ENCODE measurements at regions not wholly inside any gene's neighbourhood (a gene's known extent, or its start where the extent isn't known, plus 50 kb on each side); places are given as distances from the start of the nearest gene placed in this dataset.

- Histone ChIP-seq H2BK20ac (ENCODE audit: low read length) (no peak overlapping the region), H3K36me3 (ENCODE audit: control insufficient read depth in 2 of 4, insufficient read depth in 4 of 4, low read length in 3 of 4) (no peaks in the 10 kb centered on the region), H3K4me1 (replicated peaks in 1 of 4; ENCODE audit: control insufficient read depth in 3 of 4, insufficient read depth in 4 of 4, low read length in 3 of 4) (no peaks in the 10 kb centered on the region), H2BK12ac (ENCODE audit: low read depth, low read length) (no peak overlapping the region), H3K23ac (ENCODE audit: insufficient read length) (no peak overlapping the region), H3K27me3 (replicated peaks in 1 of 4; ENCODE audit: control insufficient read depth in 3 of 4, extremely low read depth in 1 of 4, insufficient read depth in 3 of 4, low read length in 3 of 4) (no peaks in the 10 kb centered on the region), H2BK15ac (ENCODE audit: low read length) (no peak overlapping the region), H3K27ac (ENCODE audit: low read depth, low read length) (no peak overlapping the region), H3K4me3 (ENCODE audit: extremely low read depth in 1 of 4, insufficient read depth in 2 of 4, low read depth in 3 of 4, low read length in 4 of 4) (no peak overlapping the region), H2AK5ac (ENCODE audit: low read depth, low read length) (no peak overlapping the region), H4K91ac (replicated peaks; ENCODE audit: insufficient read length, low read length) (no peak overlapping the region), H3K56ac (replicated peaks; ENCODE audit: insufficient read length, low read depth, low read length) (no peak overlapping the region), H3K18ac (ENCODE audit: extremely low read depth, low read length) (no peak overlapping the region), H3K9me3 (ENCODE audit: insufficient read depth in 2 of 2, low read depth in 1 of 2, low read length in 1 of 2) (no peaks in the 10 kb centered on the region), H3K23me2 (ENCODE audit: low read depth, low read length) (no peaks in the 10 kb centered on the region), H3K79me2 (ENCODE audit: control insufficient read depth in 1 of 2, insufficient read depth in 2 of 2, low read length in 2 of 2) (no peaks in the 10 kb centered on the region), H2AFZ (ENCODE audit: low read length) (no peak overlapping the region), H3K4ac (replicated peaks; ENCODE audit: insufficient read length, low read depth, low read length) (peak overlapping the region; percentile 62), H4K5ac (ENCODE audit: insufficient read length, low read depth, low read length) (no peak overlapping the region), H2BK120ac (replicated peaks; ENCODE audit: low read depth, low read length) (no peak overlapping the region), H3K14ac (ENCODE audit: insufficient read length) (no peak overlapping the region), H4K20me1 (replicated peaks in 1 of 2; ENCODE audit: control insufficient read depth in 1 of 2, insufficient read depth in 2 of 2, low read length in 2 of 2) (no peaks in the 10 kb centered on the region), H4K8ac (ENCODE audit: extremely low read depth, insufficient read depth, low read length) (no peak overlapping the region), H3K4me2 (ENCODE audit: insufficient read depth in 1 of 2, low read depth in 2 of 2, low read length in 2 of 2) (no peak overlapping the region), H3K79me1 (ENCODE audit: low read depth, low read length) (no peaks in the 10 kb centered on the region), H2BK5ac (ENCODE audit: low read depth, low read length) (no peak overlapping the region), H3K9ac (replicated peaks in 1 of 4; ENCODE audit: extremely low read depth in 1 of 4, low read depth in 3 of 4, low read length in 3 of 4) (no peak overlapping the region)
- 92% methylated on average over 5 of the region's 5 CpGs; no CpG with 5 or more reads in 1 of the 2 experiments for WGBS, 2 experiments (ENCODE audit: extremely low coverage in 1 of 2, insufficient coverage in 1 of 2, insufficient read length in 1 of 2, insufficient replicate concordance in 2 of 2, low coverage in 1 of 2, low lambda C conversion rate in 2 of 2, missing lambda C conversion rate in 1 of 2)
- TF ChIP-seq SRF (IDR thresholded peaks at IDR 0.05; ENCODE audit: low read depth, low read length), result no peak
- TF ChIP-seq BACH1 (IDR thresholded peaks at IDR 0.05; ENCODE audit: low read length), result no peak
- no peak for TF ChIP-seq EGR1 (IDR thresholded peaks at IDR 0.05; ENCODE audit: borderline replicate concordance, low read depth, low read length)
- DNase-seq (ENCODE audit: low read depth in 1 of 2, low spot score in 2 of 2), result no peak
- POLR2A ChIA-PET (ENCODE audit: partially characterized antibody), result no interaction called here
- CTCF ChIA-PET (ENCODE audit: partially characterized antibody), result interaction anchor here (0.5 to 1.5 kb wide), 4 partner anchors 10 to 131 kb away, joined by 3 to 4 read pairs (median 3); no protein-coding TSS in a partner anchor
- no peak for FAIRE-seq
Measured at GRCh38 chr9:93900436-93900819, 54.7 kb downstream of the BARX1 start.
